ENCODE measurements at regions not wholly inside any gene's neighbourhood (a gene's known extent, or its start where the extent isn't known, plus 50 kb on each side); places are given as distances from the start of the nearest gene placed in this dataset.

DNA sequence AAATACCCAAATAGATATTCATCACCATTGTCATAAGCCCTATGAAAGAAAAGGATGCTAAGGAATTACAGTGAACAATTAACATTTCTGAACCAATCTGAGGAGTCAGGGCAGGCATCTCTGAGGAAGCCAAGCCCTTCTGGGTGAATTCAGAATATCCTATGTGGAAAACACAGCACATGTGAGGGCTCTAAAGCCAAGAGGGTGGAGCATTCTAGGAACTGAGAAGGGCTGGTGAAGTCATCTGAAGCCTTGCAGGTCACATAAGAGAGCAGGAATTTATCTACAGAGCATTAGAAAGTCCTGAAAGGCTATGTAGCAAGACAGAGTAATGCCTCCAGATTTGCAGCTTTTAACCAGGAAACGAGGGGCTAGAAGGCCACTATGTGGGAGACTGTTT is 195.7 kb downstream of the SPATA18 start:
- TF ChIP-seq JUND (IDR thresholded peaks at IDR 0.05) = no peak
- TF ChIP-seq TAF1 (conservative IDR thresholded peaks at IDR 0.05) = no peak
- TF ChIP-seq, protein P1, sequence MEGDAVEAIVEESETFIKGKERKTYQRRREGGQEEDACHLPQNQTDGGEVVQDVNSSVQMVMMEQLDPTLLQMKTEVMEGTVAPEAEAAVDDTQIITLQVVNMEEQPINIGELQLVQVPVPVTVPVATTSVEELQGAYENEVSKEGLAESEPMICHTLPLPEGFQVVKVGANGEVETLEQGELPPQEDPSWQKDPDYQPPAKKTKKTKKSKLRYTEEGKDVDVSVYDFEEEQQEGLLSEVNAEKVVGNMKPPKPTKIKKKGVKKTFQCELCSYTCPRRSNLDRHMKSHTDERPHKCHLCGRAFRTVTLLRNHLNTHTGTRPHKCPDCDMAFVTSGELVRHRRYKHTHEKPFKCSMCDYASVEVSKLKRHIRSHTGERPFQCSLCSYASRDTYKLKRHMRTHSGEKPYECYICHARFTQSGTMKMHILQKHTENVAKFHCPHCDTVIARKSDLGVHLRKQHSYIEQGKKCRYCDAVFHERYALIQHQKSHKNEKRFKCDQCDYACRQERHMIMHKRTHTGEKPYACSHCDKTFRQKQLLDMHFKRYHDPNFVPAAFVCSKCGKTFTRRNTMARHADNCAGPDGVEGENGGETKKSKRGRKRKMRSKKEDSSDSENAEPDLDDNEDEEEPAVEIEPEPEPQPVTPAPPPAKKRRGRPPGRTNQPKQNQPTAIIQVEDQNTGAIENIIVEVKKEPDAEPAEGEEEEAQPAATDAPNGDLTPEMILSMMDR (IDR thresholded peaks at IDR 0.05; ENCODE audit: low read depth, low read length, missing input control) = no peak
- TF ChIP-seq, protein P2, sequence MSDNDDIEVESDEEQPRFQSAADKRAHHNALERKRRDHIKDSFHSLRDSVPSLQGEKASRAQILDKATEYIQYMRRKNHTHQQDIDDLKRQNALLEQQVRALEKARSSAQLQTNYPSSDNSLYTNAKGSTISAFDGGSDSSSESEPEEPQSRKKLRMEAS (IDR thresholded peaks at IDR 0.05) = no peak

Data from liver (tissue), 3 donors.